B cell (primary cell): ENCODE measurements at regions not wholly inside any gene's neighbourhood (a gene's known extent, or its start where the extent isn't known, plus 50 kb on each side); places are given as distances from the start of the nearest gene placed in this dataset.

Experiments used
- EZH2 ChIP-seq: IDR thresholded peaks from 2 replicates; pipeline ENCODE4 v1.6.1; 2012; ENCODE audit warnings: borderline replicate concordance, low read depth, mild to moderate bottlenecking, moderate library complexity, low read length; ENCODE audit not compliant: insufficient read depth, poor library complexity, severe bottlenecking
- TF ChIP-seq, protein P1 (sequence below): fragments of 200-600 bp; IDR thresholded peaks from one replicate; pipeline ENCODE4 v1.8.0; 2022; ENCODE audit warnings: antibody characterized with exemption, mild to moderate bottlenecking

DNA sequence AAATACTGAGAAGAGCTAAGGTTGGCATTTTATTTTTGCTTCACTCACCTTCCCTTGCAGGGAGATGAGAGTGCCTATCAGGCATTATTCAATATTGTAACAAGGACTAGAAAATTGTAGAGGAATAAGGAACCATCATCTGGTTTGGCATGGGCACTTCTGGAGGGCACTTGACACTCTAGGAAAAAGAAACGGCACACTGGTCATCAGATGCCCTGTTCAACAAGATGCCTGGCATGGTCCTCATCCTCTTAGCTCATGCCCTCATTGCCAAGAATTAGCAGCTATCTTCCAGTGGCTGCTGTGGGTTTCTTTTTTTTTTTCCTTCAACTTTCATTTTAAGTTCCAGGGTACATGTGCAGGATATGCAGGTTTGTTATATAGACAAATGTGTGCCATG is 95.1 kb upstream of the ESRRG start:
- TF ChIP-seq, protein P1, sequence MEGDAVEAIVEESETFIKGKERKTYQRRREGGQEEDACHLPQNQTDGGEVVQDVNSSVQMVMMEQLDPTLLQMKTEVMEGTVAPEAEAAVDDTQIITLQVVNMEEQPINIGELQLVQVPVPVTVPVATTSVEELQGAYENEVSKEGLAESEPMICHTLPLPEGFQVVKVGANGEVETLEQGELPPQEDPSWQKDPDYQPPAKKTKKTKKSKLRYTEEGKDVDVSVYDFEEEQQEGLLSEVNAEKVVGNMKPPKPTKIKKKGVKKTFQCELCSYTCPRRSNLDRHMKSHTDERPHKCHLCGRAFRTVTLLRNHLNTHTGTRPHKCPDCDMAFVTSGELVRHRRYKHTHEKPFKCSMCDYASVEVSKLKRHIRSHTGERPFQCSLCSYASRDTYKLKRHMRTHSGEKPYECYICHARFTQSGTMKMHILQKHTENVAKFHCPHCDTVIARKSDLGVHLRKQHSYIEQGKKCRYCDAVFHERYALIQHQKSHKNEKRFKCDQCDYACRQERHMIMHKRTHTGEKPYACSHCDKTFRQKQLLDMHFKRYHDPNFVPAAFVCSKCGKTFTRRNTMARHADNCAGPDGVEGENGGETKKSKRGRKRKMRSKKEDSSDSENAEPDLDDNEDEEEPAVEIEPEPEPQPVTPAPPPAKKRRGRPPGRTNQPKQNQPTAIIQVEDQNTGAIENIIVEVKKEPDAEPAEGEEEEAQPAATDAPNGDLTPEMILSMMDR, result no peak
- TF ChIP-seq EZH2, result no peak
